HL-60 (cell line): ENCODE measurements at regions not wholly inside any gene's neighbourhood (a gene's known extent, or its start where the extent isn't known, plus 50 kb on each side); places are given as distances from the start of the nearest gene placed in this dataset.

Experiments
- DNase-seq, 2 experiments: peaks; one replicate each; pipeline ENCODE4 v3.0.0-alpha.2; 2010 to 2020; ENCODE audit warnings: low read depth in 1 of 2, low spot score in 1 of 2
- H3K27ac ChIP-seq: fragments of 250-450 bp; sonication (Bioruptor Pico); replicated peaks from 2 replicates; pipeline ENCODE4 v1.5.1; 2020; ENCODE audit warnings: mild to moderate bottlenecking, moderate library complexity
- H3K27me3 ChIP-seq: fragments of 250-450 bp; sonication (Bioruptor Pico); 2 replicates; pipeline ENCODE4 v1.5.1; 2021; ENCODE audit warnings: mild to moderate bottlenecking, moderate library complexity; ENCODE audit not compliant: insufficient read depth, poor library complexity, severe bottlenecking
- H3K4me3 ChIP-seq: replicated peaks from 2 replicates; pipeline ENCODE4 v1.5.1; 2011; ENCODE audit warnings: mild to moderate bottlenecking, control low read depth, low read length; ENCODE audit not compliant: insufficient read depth
- GABPA ChIP-seq: IDR thresholded peaks from 2 replicates; pipeline ENCODE4 v1.6.1; 2012; ENCODE audit warnings: low read depth
- POLR2AphosphoS5 ChIP-seq: IDR thresholded peaks from 2 replicates; pipeline ENCODE4 v1.6.1; 2012; ENCODE audit warnings: low read depth
- SPI1 ChIP-seq: IDR thresholded peaks from 2 replicates; pipeline ENCODE4 v1.6.1; 2012; ENCODE audit warnings: low read depth, mild to moderate bottlenecking, borderline replicate concordance
- TF ChIP-seq, protein P1 (sequence below): IDR thresholded peaks from 2 replicates; pipeline ENCODE4 v1.6.1; 2012; ENCODE audit warnings: low read depth; ENCODE audit not compliant: insufficient replicate concordance
- TF ChIP-seq, protein P2 (sequence below): IDR thresholded peaks from one replicate; pipeline ENCODE4 v1.5.1; 2011; ENCODE audit warnings: low read length, control low read depth, inconsistent platforms; ENCODE audit not compliant: insufficient read depth

DNA sequence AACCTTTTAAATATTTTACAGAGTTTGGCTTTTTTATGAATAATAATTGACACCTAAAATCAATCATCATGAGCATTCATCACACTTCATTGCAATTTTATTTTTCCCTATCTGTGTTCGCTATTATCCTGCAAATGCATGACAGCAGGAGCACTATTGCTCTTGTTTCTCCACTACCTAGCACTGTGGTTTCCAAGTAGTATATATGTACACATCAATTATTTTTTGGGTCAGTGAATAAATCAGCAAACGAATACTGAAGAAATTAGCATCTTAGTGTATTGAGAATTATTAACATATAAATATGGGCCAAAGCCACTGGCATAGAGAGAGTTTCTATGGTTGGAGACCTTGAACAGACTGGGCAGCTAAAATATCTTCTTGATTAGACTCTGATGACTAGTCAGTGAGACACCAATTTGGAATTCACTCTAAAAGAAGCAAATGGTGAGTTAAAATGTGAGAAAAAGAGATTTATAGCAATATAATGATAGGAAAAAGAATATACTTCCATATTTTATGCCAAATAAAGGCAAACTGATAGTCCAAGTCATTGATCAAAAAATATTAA is 731.1 kb upstream of the LUZP2 start:
- no peak for DNase-seq
- TF ChIP-seq, protein P1, sequence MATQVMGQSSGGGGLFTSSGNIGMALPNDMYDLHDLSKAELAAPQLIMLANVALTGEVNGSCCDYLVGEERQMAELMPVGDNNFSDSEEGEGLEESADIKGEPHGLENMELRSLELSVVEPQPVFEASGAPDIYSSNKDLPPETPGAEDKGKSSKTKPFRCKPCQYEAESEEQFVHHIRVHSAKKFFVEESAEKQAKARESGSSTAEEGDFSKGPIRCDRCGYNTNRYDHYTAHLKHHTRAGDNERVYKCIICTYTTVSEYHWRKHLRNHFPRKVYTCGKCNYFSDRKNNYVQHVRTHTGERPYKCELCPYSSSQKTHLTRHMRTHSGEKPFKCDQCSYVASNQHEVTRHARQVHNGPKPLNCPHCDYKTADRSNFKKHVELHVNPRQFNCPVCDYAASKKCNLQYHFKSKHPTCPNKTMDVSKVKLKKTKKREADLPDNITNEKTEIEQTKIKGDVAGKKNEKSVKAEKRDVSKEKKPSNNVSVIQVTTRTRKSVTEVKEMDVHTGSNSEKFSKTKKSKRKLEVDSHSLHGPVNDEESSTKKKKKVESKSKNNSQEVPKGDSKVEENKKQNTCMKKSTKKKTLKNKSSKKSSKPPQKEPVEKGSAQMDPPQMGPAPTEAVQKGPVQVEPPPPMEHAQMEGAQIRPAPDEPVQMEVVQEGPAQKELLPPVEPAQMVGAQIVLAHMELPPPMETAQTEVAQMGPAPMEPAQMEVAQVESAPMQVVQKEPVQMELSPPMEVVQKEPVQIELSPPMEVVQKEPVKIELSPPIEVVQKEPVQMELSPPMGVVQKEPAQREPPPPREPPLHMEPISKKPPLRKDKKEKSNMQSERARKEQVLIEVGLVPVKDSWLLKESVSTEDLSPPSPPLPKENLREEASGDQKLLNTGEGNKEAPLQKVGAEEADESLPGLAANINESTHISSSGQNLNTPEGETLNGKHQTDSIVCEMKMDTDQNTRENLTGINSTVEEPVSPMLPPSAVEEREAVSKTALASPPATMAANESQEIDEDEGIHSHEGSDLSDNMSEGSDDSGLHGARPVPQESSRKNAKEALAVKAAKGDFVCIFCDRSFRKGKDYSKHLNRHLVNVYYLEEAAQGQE: no peak
- TF ChIP-seq POLR2AphosphoS5 (no peak), SPI1 (no peak), GABPA (no peak)
- TF ChIP-seq, protein P2, sequence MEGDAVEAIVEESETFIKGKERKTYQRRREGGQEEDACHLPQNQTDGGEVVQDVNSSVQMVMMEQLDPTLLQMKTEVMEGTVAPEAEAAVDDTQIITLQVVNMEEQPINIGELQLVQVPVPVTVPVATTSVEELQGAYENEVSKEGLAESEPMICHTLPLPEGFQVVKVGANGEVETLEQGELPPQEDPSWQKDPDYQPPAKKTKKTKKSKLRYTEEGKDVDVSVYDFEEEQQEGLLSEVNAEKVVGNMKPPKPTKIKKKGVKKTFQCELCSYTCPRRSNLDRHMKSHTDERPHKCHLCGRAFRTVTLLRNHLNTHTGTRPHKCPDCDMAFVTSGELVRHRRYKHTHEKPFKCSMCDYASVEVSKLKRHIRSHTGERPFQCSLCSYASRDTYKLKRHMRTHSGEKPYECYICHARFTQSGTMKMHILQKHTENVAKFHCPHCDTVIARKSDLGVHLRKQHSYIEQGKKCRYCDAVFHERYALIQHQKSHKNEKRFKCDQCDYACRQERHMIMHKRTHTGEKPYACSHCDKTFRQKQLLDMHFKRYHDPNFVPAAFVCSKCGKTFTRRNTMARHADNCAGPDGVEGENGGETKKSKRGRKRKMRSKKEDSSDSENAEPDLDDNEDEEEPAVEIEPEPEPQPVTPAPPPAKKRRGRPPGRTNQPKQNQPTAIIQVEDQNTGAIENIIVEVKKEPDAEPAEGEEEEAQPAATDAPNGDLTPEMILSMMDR: no peak
- Histone ChIP-seq H3K4me3 (no peak overlapping the region), H3K27me3 (no peaks in the 10 kb centered on the region), H3K27ac (no peak overlapping the region)

DNA sequence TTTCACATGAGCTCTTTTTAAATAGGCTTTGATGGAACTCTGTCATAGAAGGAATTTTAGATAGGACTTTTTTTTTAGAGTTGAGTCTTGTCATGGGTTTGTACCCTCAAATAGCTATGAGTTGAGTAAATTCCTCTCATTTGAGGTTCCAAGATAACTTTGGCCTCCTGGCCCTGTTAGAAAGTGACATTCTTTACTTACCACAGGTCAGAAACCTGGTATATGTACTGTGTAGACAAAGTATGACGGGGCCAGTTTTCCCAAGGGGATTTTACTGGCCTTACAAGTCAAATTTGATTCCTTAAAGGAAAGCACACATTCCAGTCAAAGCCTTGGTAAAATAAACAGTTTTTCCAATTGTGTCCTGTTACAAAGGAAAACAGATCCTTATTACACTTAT is 729.3 kb upstream of the LUZP2 start:
- DNase-seq: no peak
- Histone ChIP-seq H3K27me3 (no peaks in the 10 kb centered on the region), H3K27ac (no peak overlapping the region), H3K4me3 (no peak overlapping the region)
- TF ChIP-seq SPI1: no peak
- TF ChIP-seq, protein P2: no peak
- no peak for TF ChIP-seq POLR2AphosphoS5
- no peak for TF ChIP-seq GABPA
- TF ChIP-seq, protein P1: no peak

DNA sequence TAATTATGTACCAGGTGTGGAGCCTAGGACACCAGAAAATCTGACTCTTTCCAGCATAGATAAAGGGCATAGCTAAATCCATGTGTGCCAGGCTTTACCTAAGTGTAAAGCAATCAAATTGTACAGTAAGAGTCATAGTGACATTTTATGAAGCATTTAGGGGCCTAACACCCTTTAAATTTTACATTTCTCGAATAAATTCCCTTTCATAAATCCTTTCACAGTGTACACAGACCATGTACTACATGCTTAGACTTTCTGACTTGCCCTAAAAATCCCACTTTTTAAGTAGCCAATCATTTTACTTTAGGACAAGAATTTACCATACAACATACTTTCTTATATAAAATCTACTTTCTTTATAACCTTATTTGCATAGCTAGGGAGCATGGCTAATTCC is 727.6 kb upstream of the LUZP2 start:
- TF ChIP-seq SPI1: no peak
- TF ChIP-seq, protein P2: no peak
- no peak for TF ChIP-seq POLR2AphosphoS5
- no peak overlapping the region for H3K4me3 ChIP-seq
- DNase-seq: no peak
- H3K27me3 ChIP-seq: no peaks in the 10 kb centered on the region
- no peak overlapping the region for H3K27ac ChIP-seq

DNA sequence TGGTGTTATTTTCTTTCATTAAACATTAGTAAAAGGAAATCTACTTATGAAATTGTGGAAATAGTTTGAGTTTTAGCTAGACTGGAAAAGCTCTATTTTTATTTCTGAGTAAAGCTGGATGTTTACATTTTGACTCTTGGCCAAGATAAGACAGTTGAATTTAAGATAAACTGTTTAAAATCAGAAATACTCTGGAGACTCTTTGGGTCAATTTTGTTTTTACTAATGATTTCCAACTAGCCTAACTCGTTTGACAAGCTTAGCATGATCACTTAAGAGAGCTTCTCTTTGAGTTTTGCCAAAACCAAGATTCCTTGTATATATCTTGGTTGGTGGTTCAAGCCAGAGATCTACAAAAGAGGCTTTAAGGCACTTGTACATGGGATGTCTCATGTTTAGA is 724.8 kb upstream of the LUZP2 start:
- H3K4me3 ChIP-seq: no peak overlapping the region
- no peak overlapping the region for H3K27ac ChIP-seq
- H3K27me3 ChIP-seq: no peaks in the 10 kb centered on the region
- no peak for DNase-seq
- TF ChIP-seq, protein P1: no peak
- TF ChIP-seq GABPA (no peak), POLR2AphosphoS5 (no peak), SPI1 (no peak)
- TF ChIP-seq, protein P2: no peak
